A549 (cell line): ENCODE measurements at regions not wholly inside any gene's neighbourhood (a gene's known extent, or its start where the extent isn't known, plus 50 kb on each side); places are given as distances from the start of the nearest gene placed in this dataset.

Experiments
- ATAC-seq, 2 experiments: fragments of 200-7000 bp in 1 of 2; fragments of >200 bp in 1 of 2; cut with Nextera tagmentation in 1 of 2; cut with Tn5 transposase in 1 of 2; 3 replicates each; pipeline versions ENCODE4 v1.8.0 to v1.9.1; 2018 to 2020; ENCODE audit warnings: mild to moderate bottlenecking in 1 of 2, moderate library complexity in 1 of 2
- CTCF ChIA-PET: fragments of 300-600 bp; sonication (Branson Sonifier 250); formaldehyde crosslinking; extraction: SDS; loops from one replicate; lab custom pipeline; 2021; ENCODE audit warnings: antibody characterized with exemption, inconsistent platforms; lab: Yijun Ruan, JAX
- POLR2A ChIA-PET: fragments of 350-600 bp; formaldehyde crosslinking; extraction: SDS; loops from one replicate; lab custom pipeline; 2021; ENCODE audit warnings: antibody characterized with exemption, inconsistent platforms; lab: Yijun Ruan, JAX
- DNase-seq, 2 experiments: peaks; one replicate each; pipeline versions ENCODE4 v3.0.0 to v3.0.0-alpha.2; 2011 to 2016; ENCODE audit warnings: low read depth in 1 of 2, low spot score in 1 of 2
- FAIRE-seq: peaks from 2 replicates; lab custom pipeline; 2011; peaks lifted over from hg19 to GRCh38; lab: Jason Lieb, UNC
- H3K27ac ChIP-seq, 2 experiments: fragments of >200 bp; sonication (Bioruptor Twin); formaldehyde crosslinking; 3 replicates each; pipeline ENCODE4 v1.5.1; 2016 to 2017
- H3K4me1 ChIP-seq: fragments of >200 bp; sonication (Bioruptor Twin); formaldehyde crosslinking; 3 replicates; pipeline ENCODE4 v1.6.1; 2016
- H3K4me2 ChIP-seq: fragments of >200 bp; sonication (Bioruptor Twin); formaldehyde crosslinking; 3 replicates; pipeline ENCODE4 v1.6.1; 2016
- H3K4me3 ChIP-seq: fragments of >200 bp; sonication (Bioruptor Twin); formaldehyde crosslinking; 3 replicates; pipeline ENCODE4 v1.5.1; 2016
- H3K9me3 ChIP-seq: fragments of >200 bp; sonication (Bioruptor Twin); formaldehyde crosslinking; 3 replicates; pipeline ENCODE4 v1.6.1; 2016
- ATOH8 ChIP-seq: fragments of 250-450 bp; sonication (Bioruptor Pico); IDR thresholded peaks from 2 replicates; pipeline ENCODE4 v1.5.0; 2020; ENCODE audit warnings: low read depth, mild to moderate bottlenecking, moderate library complexity
- BHLHE40 ChIP-seq: IDR thresholded peaks from 2 replicates; pipeline ENCODE4 v1.6.1; 2012; ENCODE audit warnings: low read depth, low read length, inconsistent platforms
- CEBPB ChIP-seq, 2 experiments: fragments of >200 bp in 1 of 2; sonication (Bioruptor Twin) in 1 of 2; formaldehyde crosslinking in 1 of 2; IDR thresholded peaks; 2 replicates each; pipeline ENCODE4 v1.6.1; 2012 to 2016
- CHD2 ChIP-seq: fragments of 150-350 bp; IDR thresholded peaks from 2 replicates; pipeline ENCODE4 v1.6.1; 2014; ENCODE audit warnings: low read length; ENCODE audit not compliant: partially characterized antibody
- E2F6 ChIP-seq: IDR thresholded peaks from 2 replicates; pipeline ENCODE4 v1.6.1; 2012; ENCODE audit warnings: low read depth, borderline replicate concordance
- ELK1 ChIP-seq: fragments of 150-350 bp; IDR thresholded peaks from 2 replicates; pipeline ENCODE4 v1.6.1; 2014; ENCODE audit warnings: low read depth, mild to moderate bottlenecking, low read length
- FOSL2 ChIP-seq, 2 experiments: fragments of 450-650 bp in 1 of 2; fragments of >200 bp in 1 of 2; sonication (Bioruptor Twin) in 1 of 2; formaldehyde crosslinking; IDR thresholded peaks; 2 replicates each; pipeline versions ENCODE4 v1.5.0 to v1.6.1; 2016 to 2020; ENCODE audit warnings: mild to moderate bottlenecking in 1 of 2, moderate library complexity in 1 of 2
- GATA3 ChIP-seq: IDR thresholded peaks from 2 replicates; pipeline ENCODE4 v1.6.1; 2012; ENCODE audit warnings: borderline replicate concordance
- HDAC2 ChIP-seq: fragments of 200-600 bp; sonication (generic); IDR thresholded peaks from 2 replicates; pipeline ENCODE4 v1.6.1; 2016
- HEYL ChIP-seq: fragments of 250-450 bp; sonication (Bioruptor Pico); IDR thresholded peaks from 2 replicates; pipeline ENCODE4 v1.8.0; 2021; ENCODE audit warnings: mild to moderate bottlenecking, moderate library complexity
- HOXA7 ChIP-seq: fragments of 250-450 bp; sonication (Bioruptor Pico); IDR thresholded peaks from 2 replicates; pipeline ENCODE4 v1.5.0; 2020; ENCODE audit warnings: mild to moderate bottlenecking, moderate library complexity
- HOXB13 ChIP-seq: fragments of 250-450 bp; sonication (Bioruptor Pico); IDR thresholded peaks from 2 replicates; pipeline ENCODE4 v1.5.0; 2020; ENCODE audit warnings: low read depth, mild to moderate bottlenecking, moderate library complexity
- MAX ChIP-seq: IDR thresholded peaks from 2 replicates; pipeline ENCODE4 v1.6.1; 2012
- NFE2L2 ChIP-seq: fragments of 150-350 bp; conservative IDR thresholded peaks from 2 replicates; pipeline ENCODE4 v1.6.1; 2014; ENCODE audit warnings: low read length
- PHF8 ChIP-seq: fragments of 200-600 bp; sonication (generic); IDR thresholded peaks from 2 replicates; pipeline ENCODE4 v1.6.1; 2016; ENCODE audit warnings: low read depth, mild to moderate bottlenecking, antibody characterized with exemption, moderate library complexity, borderline replicate concordance
- POLR2A ChIP-seq: IDR thresholded peaks from 2 replicates; pipeline ENCODE4 v1.6.1; 2012; ENCODE audit warnings: mild to moderate bottlenecking, low read length
- POLR2AphosphoS2 ChIP-seq: conservative IDR thresholded peaks from 2 replicates; pipeline ENCODE4 v1.6.1; 2012; ENCODE audit warnings: low read length, improper control_type of control experiment, inconsistent platforms
- REST ChIP-seq: fragments of 200-600 bp; sonication (generic); IDR thresholded peaks from 2 replicates; pipeline ENCODE4 v1.6.1; 2016; ENCODE audit warnings: antibody characterized with exemption, mild to moderate bottlenecking, moderate library complexity
- RNF2 ChIP-seq: fragments of 200-600 bp; sonication (generic); IDR thresholded peaks from 2 replicates; pipeline ENCODE4 v1.6.1; 2016; ENCODE audit warnings: low read depth, mild to moderate bottlenecking, antibody characterized with exemption, moderate library complexity, borderline replicate concordance
- SMC3 ChIP-seq: fragments of >200 bp; sonication (Bioruptor Twin); formaldehyde crosslinking; IDR thresholded peaks from 3 replicates; pipeline ENCODE4 v1.6.1; 2018; ENCODE audit warnings: inconsistent platforms
- TFCP2L1 ChIP-seq: fragments of 250-450 bp; sonication (Bioruptor Pico); IDR thresholded peaks from 2 replicates; pipeline ENCODE4 v1.5.0; 2021; ENCODE audit warnings: mild to moderate bottlenecking
- TP53 ChIP-seq: fragments of 250-450 bp; sonication (Bioruptor Pico); IDR thresholded peaks from 2 replicates; pipeline ENCODE4 v1.5.0; 2021; ENCODE audit warnings: mild to moderate bottlenecking, moderate library complexity
- USF2 ChIP-seq: fragments of 450-650 bp; IDR thresholded peaks from 2 replicates; pipeline ENCODE4 v1.6.1; 2014; ENCODE audit warnings: antibody characterized with exemption
- ZFP36 ChIP-seq: fragments of 450-650 bp; IDR thresholded peaks from 2 replicates; pipeline ENCODE4 v1.6.1; 2014; ENCODE audit warnings: borderline replicate concordance; ENCODE audit not compliant: partially characterized antibody
- WGBS: methylation state at CpG from one replicate; pipeline ENCODE4 v1.1.6; 2017; ENCODE audit errors: missing lambda C conversion rate; 5-methylcytosine and 5-hydroxymethylcytosine counted together

- TF ChIP-seq ELK1: no peak
Measured at GRCh38 chr5:107020626-107021025, 650.1 kb downstream of the EFNA5 start (continued).

- POLR2A ChIA-PET: no interaction called here
- FAIRE-seq (no peak), DNase-seq (no peak), ATAC-seq (no peak)
- TF ChIP-seq GATA3 (no peak), MAX (no peak), CEBPB (IDR thresholded peaks at IDR 0.05) (no peak), TP53 (CRISPR knock-in tag) (no peak), HEYL (CRISPR knock-in tag) (no peak), REST (no peak), USF2 (no peak), HOXA7 (CRISPR knock-in tag) (no peak), TFCP2L1 (CRISPR knock-in tag) (no peak), BHLHE40 (no peak), NFE2L2 (no peak), FOSL2 (IDR thresholded peaks at IDR 0.05) (no peak), FOSL2 (CRISPR knock-in tag; IDR thresholded peaks at IDR 0.05) (no peak), ATOH8 (no peak), CHD2 (no peak)
- Histone ChIP-seq H3K9me3 (no peaks in the 10 kb centered on the region), H3K4me1 (no peaks in the 10 kb centered on the region), H3K27ac (no peak overlapping the region), H3K4me3 (no peak overlapping the region), H3K4me2 (no peak overlapping the region)
- CTCF ChIA-PET: no interaction called here
- 3% methylated on average over 1 of the region's 1 CpG for WGBS
Measured at GRCh38 chr5:107017616-107018015, 653.1 kb downstream of the EFNA5 start.

GRCh38 chr5:107012371-107012770 lies 658.4 kb downstream of the EFNA5 start:
- DNase-seq (no peak), FAIRE-seq (no peak), ATAC-seq (no peak)
- Histone ChIP-seq H3K27ac (no peak overlapping the region), H3K4me1 (no peaks in the 10 kb centered on the region), H3K4me3 (no peak overlapping the region), H3K9me3 (no peaks in the 10 kb centered on the region), H3K4me2 (no peak overlapping the region)
- CTCF ChIA-PET: no interaction called here
- TF ChIP-seq HOXB13 (CRISPR knock-in tag) (no peak), ELK1 (no peak), POLR2A (no peak), E2F6 (no peak), CEBPB (IDR thresholded peaks at IDR 0.05) (no peak), HOXA7 (CRISPR knock-in tag) (no peak), POLR2AphosphoS2 (no peak), PHF8 (no peak), HDAC2 (no peak), BHLHE40 (no peak), ZFP36 (no peak), RNF2 (no peak), SMC3 (no peak)
- 88% methylated on average over 10 of the region's 10 CpGs for WGBS
- POLR2A ChIA-PET: no interaction called here
